ENCODE measurements at regions not wholly inside any gene's neighbourhood (a gene's known extent, or its start where the extent isn't known, plus 50 kb on each side); places are given as distances from the start of the nearest gene placed in this dataset.
A peak's percentile ranks its signal among the peaks of the same experiment; 100 is the strongest.

DNA sequence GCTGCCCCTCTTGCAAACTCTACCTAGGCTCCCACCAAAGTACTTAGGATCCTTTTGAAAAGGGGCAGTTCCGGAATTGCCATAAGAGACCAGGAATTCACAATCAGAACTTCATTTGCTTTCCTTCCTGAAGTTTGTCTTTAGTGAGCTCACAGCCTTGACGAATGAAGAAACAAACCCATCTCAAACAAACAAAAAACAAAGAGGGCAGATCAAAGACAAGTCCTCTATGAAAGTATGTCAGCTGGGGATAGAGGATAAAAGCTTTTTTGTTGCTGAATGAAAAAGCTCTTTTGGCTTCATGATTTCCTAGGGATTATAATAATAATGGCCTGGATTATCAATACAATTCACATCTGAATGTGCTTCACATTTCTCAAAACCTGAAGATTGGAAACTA, 357.9 kb upstream of the DUSP10 start:
- TF ChIP-seq CTCF (conservative IDR thresholded peaks at IDR 0.05): no peak
- no peaks in the 10 kb centered on the region for H3K36me3 Mint-ChIP-seq
- H3K9me3 Mint-ChIP-seq: no peaks in the 10 kb centered on the region
- no peak overlapping the region for H3K27ac Mint-ChIP-seq
- H3K27me3 Mint-ChIP-seq: peaks cover 25% of the 10 kb centered on the region
- no peak for DNase-seq (ENCODE audit: extremely low spot score, unreplicated experiment)
- no peak overlapping the region for H3K4me3 Mint-ChIP-seq
- peaks cover 22% of the 10 kb centered on the region for H3K4me1 Mint-ChIP-seq (ENCODE audit: unreplicated experiment)

- H3K4me3 Mint-ChIP-seq: no peak overlapping the region
- TF ChIP-seq CTCF (conservative IDR thresholded peaks at IDR 0.05): no peak
- no peaks in the 10 kb centered on the region for H3K36me3 Mint-ChIP-seq
- no peak overlapping the region for H3K27ac Mint-ChIP-seq
- peaks cover 10% of the 10 kb centered on the region for H3K4me1 Mint-ChIP-seq (ENCODE audit: unreplicated experiment)
- H3K9me3 Mint-ChIP-seq: no peaks in the 10 kb centered on the region
- DNase-seq (ENCODE audit: extremely low spot score, unreplicated experiment): no peak
- peaks cover 25% of the 10 kb centered on the region for H3K27me3 Mint-ChIP-seq
Measured at GRCh38 chr1:222098404-222098803, 356.5 kb upstream of the DUSP10 start.

GRCh38 chr1:222097588-222097987, 355.7 kb upstream of the DUSP10 start:
- Mint-ChIP-seq H3K27ac (no peak overlapping the region), H3K36me3 (no peaks in the 10 kb centered on the region), H3K9me3 (no peaks in the 10 kb centered on the region), H3K4me1 (ENCODE audit: unreplicated experiment) (peaks cover 10% of the 10 kb centered on the region), H3K27me3 (peaks cover 28% of the 10 kb centered on the region), H3K4me3 (no peak overlapping the region)
- no peak for TF ChIP-seq CTCF (conservative IDR thresholded peaks at IDR 0.05)
- no peak for DNase-seq (ENCODE audit: extremely low spot score, unreplicated experiment)

- no peaks in the 10 kb centered on the region for H3K9me3 Mint-ChIP-seq
- TF ChIP-seq CTCF (conservative IDR thresholded peaks at IDR 0.05): no peak
- peaks cover 5% of the 10 kb centered on the region for H3K4me1 Mint-ChIP-seq (ENCODE audit: unreplicated experiment)
- H3K27ac Mint-ChIP-seq: no peak overlapping the region
- no peak for DNase-seq (ENCODE audit: extremely low spot score, unreplicated experiment)
- peaks cover 26% of the 10 kb centered on the region for H3K27me3 Mint-ChIP-seq
- no peaks in the 10 kb centered on the region for H3K36me3 Mint-ChIP-seq
- H3K4me3 Mint-ChIP-seq: no peak overlapping the region
Measured at GRCh38 chr1:222096883-222097282, 355.0 kb upstream of the DUSP10 start.

GRCh38 chr1:222096476-222096772, 354.5 kb upstream of the DUSP10 start:
- TF ChIP-seq CTCF (conservative IDR thresholded peaks at IDR 0.05): peak; percentile 28
- no peak for DNase-seq (ENCODE audit: extremely low spot score, unreplicated experiment)
- H3K4me1 Mint-ChIP-seq (ENCODE audit: unreplicated experiment): peaks cover 5% of the 10 kb centered on the region
- H3K9me3 Mint-ChIP-seq: no peaks in the 10 kb centered on the region
- no peak overlapping the region for H3K27ac Mint-ChIP-seq
- H3K36me3 Mint-ChIP-seq: no peaks in the 10 kb centered on the region
- H3K4me3 Mint-ChIP-seq: no peak overlapping the region
- peaks cover 23% of the 10 kb centered on the region for H3K27me3 Mint-ChIP-seq
